ENCODE measurements at regions not wholly inside any gene's neighbourhood (a gene's known extent, or its start where the extent isn't known, plus 50 kb on each side); places are given as distances from the start of the nearest gene placed in this dataset.

DNA sequence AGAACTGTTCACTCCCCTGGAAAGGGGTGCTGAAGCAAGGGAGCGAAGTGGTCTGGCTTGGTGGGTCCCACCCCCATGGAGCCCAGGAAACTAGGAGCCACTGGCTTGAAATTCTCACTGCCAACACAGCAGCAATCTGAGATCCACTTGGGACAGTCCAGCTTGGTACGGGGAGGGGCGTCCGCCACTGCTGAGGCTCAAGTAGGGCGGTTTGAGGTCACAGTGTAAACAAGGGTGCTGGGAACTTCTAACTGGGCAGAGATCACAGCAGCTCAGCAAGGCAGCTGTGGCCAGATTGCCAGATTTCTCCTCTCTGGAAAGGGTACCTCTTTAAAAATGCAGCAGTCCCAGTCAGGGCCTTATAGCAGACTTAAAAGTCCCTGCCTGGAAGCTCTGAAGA, 53.9 kb upstream of the GALNTL6 start:
- TF ChIP-seq, protein P1, sequence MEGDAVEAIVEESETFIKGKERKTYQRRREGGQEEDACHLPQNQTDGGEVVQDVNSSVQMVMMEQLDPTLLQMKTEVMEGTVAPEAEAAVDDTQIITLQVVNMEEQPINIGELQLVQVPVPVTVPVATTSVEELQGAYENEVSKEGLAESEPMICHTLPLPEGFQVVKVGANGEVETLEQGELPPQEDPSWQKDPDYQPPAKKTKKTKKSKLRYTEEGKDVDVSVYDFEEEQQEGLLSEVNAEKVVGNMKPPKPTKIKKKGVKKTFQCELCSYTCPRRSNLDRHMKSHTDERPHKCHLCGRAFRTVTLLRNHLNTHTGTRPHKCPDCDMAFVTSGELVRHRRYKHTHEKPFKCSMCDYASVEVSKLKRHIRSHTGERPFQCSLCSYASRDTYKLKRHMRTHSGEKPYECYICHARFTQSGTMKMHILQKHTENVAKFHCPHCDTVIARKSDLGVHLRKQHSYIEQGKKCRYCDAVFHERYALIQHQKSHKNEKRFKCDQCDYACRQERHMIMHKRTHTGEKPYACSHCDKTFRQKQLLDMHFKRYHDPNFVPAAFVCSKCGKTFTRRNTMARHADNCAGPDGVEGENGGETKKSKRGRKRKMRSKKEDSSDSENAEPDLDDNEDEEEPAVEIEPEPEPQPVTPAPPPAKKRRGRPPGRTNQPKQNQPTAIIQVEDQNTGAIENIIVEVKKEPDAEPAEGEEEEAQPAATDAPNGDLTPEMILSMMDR (IDR thresholded peaks at IDR 0.05; ENCODE audit: unreplicated experiment), result no peak
- H3K4me1 Mint-ChIP-seq (ENCODE audit: insufficient read depth, unreplicated experiment), result no peaks in the 10 kb centered on the region
- peaks cover 58% of the 10 kb centered on the region for H3K27me3 Mint-ChIP-seq (ENCODE audit: insufficient read depth, unreplicated experiment)
- DNase-seq (ENCODE audit: unreplicated experiment), result no peak
- no peaks in the 10 kb centered on the region for H3K36me3 Mint-ChIP-seq (ENCODE audit: insufficient read depth, unreplicated experiment)
- POLR2A ChIA-PET, result no interaction called here
- H3K4me3 Mint-ChIP-seq (ENCODE audit: unreplicated experiment), result no peak overlapping the region
- intact Hi-C loops (cut with micrococcal nuclease), result no loop called here
- H3K27ac Mint-ChIP-seq (ENCODE audit: low read depth, unreplicated experiment), result no peak overlapping the region
- BruUV-seq (replicated peaks), result no TSS peak
- H3K9me3 Mint-ChIP-seq (ENCODE audit: unreplicated experiment), result peaks cover 14% of the 10 kb centered on the region
- CTCF ChIA-PET, result no interaction called here

GRCh38 chr4:171751538-171751937, 61.7 kb upstream of the GALNTL6 start:
- H3K27ac Mint-ChIP-seq (ENCODE audit: low read depth, unreplicated experiment), result no peak overlapping the region
- TF ChIP-seq, protein P1 (IDR thresholded peaks at IDR 0.05; ENCODE audit: unreplicated experiment), result no peak
- DNase-seq (ENCODE audit: unreplicated experiment), result no peak
- H3K27me3 Mint-ChIP-seq (ENCODE audit: insufficient read depth, unreplicated experiment), result peaks cover 70% of the 10 kb centered on the region
- intact Hi-C loops (cut with micrococcal nuclease), result no loop called here
- CTCF ChIA-PET, result no interaction called here
- no peaks in the 10 kb centered on the region for H3K9me3 Mint-ChIP-seq (ENCODE audit: unreplicated experiment)
- POLR2A ChIA-PET, result no interaction called here
- H3K4me3 Mint-ChIP-seq (ENCODE audit: unreplicated experiment), result no peak overlapping the region
- H3K36me3 Mint-ChIP-seq (ENCODE audit: insufficient read depth, unreplicated experiment), result no peaks in the 10 kb centered on the region
- BruUV-seq (replicated peaks), result no TSS peak
- no peaks in the 10 kb centered on the region for H3K4me1 Mint-ChIP-seq (ENCODE audit: insufficient read depth, unreplicated experiment)

DNA sequence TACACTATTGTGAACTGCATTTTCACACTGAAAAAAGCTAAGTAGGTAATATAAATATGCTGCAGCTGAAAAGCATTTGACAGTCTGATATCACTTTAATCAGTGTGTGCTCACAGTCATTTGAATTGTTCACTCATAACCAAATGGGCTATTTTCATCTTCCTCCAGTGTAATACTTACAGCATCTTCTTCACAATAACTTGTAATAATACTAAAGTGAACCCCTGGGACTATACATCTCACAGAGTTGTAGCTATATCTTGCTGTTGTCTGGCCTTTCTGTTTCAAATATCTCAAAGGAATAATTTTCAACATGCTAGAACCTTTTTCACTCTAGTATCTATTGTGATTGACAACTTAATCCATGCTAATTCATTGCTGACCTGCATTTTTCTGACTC, 66.8 kb upstream of the GALNTL6 start:
- no peak overlapping the region for H3K4me3 Mint-ChIP-seq (ENCODE audit: unreplicated experiment)
- H3K4me1 Mint-ChIP-seq (ENCODE audit: insufficient read depth, unreplicated experiment), result no peaks in the 10 kb centered on the region
- peaks cover 80% of the 10 kb centered on the region for H3K27me3 Mint-ChIP-seq (ENCODE audit: insufficient read depth, unreplicated experiment)
- no peak overlapping the region for H3K27ac Mint-ChIP-seq (ENCODE audit: low read depth, unreplicated experiment)
- TF ChIP-seq, protein P1 (IDR thresholded peaks at IDR 0.05; ENCODE audit: unreplicated experiment), result no peak
- no peak for DNase-seq (ENCODE audit: unreplicated experiment)
- H3K36me3 Mint-ChIP-seq (ENCODE audit: insufficient read depth, unreplicated experiment), result no peaks in the 10 kb centered on the region
- intact Hi-C loops (cut with micrococcal nuclease), result no loop called here
- POLR2A ChIA-PET, result no interaction called here
- no TSS peak for BruUV-seq (replicated peaks)
- CTCF ChIA-PET, result no interaction called here
- H3K9me3 Mint-ChIP-seq (ENCODE audit: unreplicated experiment), result no peaks in the 10 kb centered on the region

DNA sequence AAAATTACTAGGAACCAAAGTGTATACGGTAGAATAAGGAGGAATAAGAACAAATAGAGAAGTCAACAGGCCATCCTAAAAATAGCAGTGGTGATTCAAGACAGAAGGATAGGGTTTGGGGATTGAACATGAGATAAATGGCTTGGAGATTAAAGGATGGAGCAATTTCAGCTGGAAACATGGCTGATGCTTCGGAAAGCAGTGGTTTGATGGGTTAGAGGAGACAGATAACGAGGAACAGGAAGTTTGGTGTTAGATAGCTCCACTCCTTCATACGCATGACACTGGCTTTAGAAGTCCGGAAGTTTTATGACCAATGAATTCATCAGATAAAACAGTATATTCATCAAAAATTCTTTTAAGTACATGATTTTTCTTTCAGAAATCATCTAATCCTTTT, 70.8 kb upstream of the GALNTL6 start:
- Mint-ChIP-seq H3K9me3 (ENCODE audit: unreplicated experiment) (no peaks in the 10 kb centered on the region), H3K27ac (ENCODE audit: low read depth, unreplicated experiment) (no peak overlapping the region), H3K4me3 (ENCODE audit: unreplicated experiment) (no peak overlapping the region), H3K36me3 (ENCODE audit: insufficient read depth, unreplicated experiment) (no peaks in the 10 kb centered on the region), H3K27me3 (ENCODE audit: insufficient read depth, unreplicated experiment) (peaks cover 84% of the 10 kb centered on the region), H3K4me1 (ENCODE audit: insufficient read depth, unreplicated experiment) (no peaks in the 10 kb centered on the region)
- CTCF ChIA-PET, result no interaction called here
- intact Hi-C loops (cut with micrococcal nuclease), result no loop called here
- DNase-seq (ENCODE audit: unreplicated experiment), result no peak
- BruUV-seq (replicated peaks), result no TSS peak
- POLR2A ChIA-PET, result no interaction called here
- TF ChIP-seq, protein P1 (IDR thresholded peaks at IDR 0.05; ENCODE audit: unreplicated experiment), result no peak
